Endodermal cell (in vitro differentiated cells): ENCODE measurements at regions not wholly inside any gene's neighbourhood (a gene's known extent, or its start where the extent isn't known, plus 50 kb on each side); places are given as distances from the start of the nearest gene placed in this dataset.

Experiments used
- DNase-seq: peaks from one replicate; pipeline ENCODE4 v3.0.0-alpha.2; 2017
- H3K27ac ChIP-seq: 2 replicates; pipeline ENCODE4 v1.5.1; 2013; ENCODE audit warnings: mild to moderate bottlenecking, low read depth, low read length, moderate library complexity
- H3K27me3 ChIP-seq: 2 replicates; pipeline ENCODE4 v1.6.1; 2013; ENCODE audit warnings: mild to moderate bottlenecking, low read length, moderate library complexity; ENCODE audit not compliant: insufficient read depth, control insufficient read depth, poor library complexity, severe bottlenecking
- H3K36me3 ChIP-seq: 2 replicates; pipeline ENCODE4 v1.7.0; 2013; ENCODE audit warnings: mild to moderate bottlenecking, low read length, moderate library complexity; ENCODE audit not compliant: control insufficient read depth, insufficient read depth
- H3K4me1 ChIP-seq: one replicate; pipeline ENCODE4 v1.7.0; 2013; ENCODE audit warnings: low read length; ENCODE audit not compliant: control insufficient read depth, insufficient read depth
- H3K4me3 ChIP-seq: 2 replicates; pipeline ENCODE4 v1.5.1; 2013; ENCODE audit warnings: mild to moderate bottlenecking, low read length, moderate library complexity
- H3K9ac ChIP-seq: 2 replicates; pipeline ENCODE4 v1.6.1; 2013; ENCODE audit warnings: mild to moderate bottlenecking, low read length, moderate library complexity; ENCODE audit not compliant: poor library complexity, severe bottlenecking; ENCODE audit errors: extremely low read depth
- H3K9me3 ChIP-seq: 2 replicates; pipeline ENCODE4 v1.6.1; 2013; ENCODE audit warnings: mild to moderate bottlenecking, low read length, moderate library complexity; ENCODE audit not compliant: control insufficient read depth
- H3K27ac Mint-ChIP-seq: 2 replicates; pipeline ENCODE4 v1.8.0; 2020; ENCODE audit warnings: mixed read lengths
- H3K27me3 Mint-ChIP-seq: 2 replicates; pipeline ENCODE4 v1.8.0; 2021; ENCODE audit warnings: mild to moderate bottlenecking, mixed read lengths; ENCODE audit not compliant: insufficient read depth
- H3K36me3 Mint-ChIP-seq: 2 replicates; pipeline ENCODE4 v1.8.0; 2020; ENCODE audit warnings: low read depth, mixed read lengths
- H3K4me1 Mint-ChIP-seq: 2 replicates; pipeline ENCODE4 v1.8.0; 2020; ENCODE audit warnings: mixed read lengths
- H3K4me3 Mint-ChIP-seq: 2 replicates; pipeline ENCODE4 v1.8.0; 2020; ENCODE audit warnings: mild to moderate bottlenecking, moderate library complexity, mixed read lengths
- H3K9me3 Mint-ChIP-seq: 2 replicates; pipeline ENCODE4 v1.8.0; 2020; ENCODE audit warnings: mild to moderate bottlenecking, mixed read lengths
- WGBS, 2 experiments: methylation state at CpG; one replicate each; pipeline versions ENCODE4 v1.1.5 to v1.1.7; 2013; ENCODE audit warnings: missing lambda C conversion rate in 2 of 2, mixed read lengths in 1 of 2; ENCODE audit not compliant: insufficient coverage in 1 of 2, insufficient read length in 1 of 2; 5-methylcytosine and 5-hydroxymethylcytosine counted together
- TF ChIP-seq, protein P1 (sequence below): fragments of 200-600 bp; sonication (generic); conservative IDR thresholded peaks from 2 replicates; pipeline ENCODE4 v1.5.0; 2021; ENCODE audit warnings: antibody characterized with exemption, mild to moderate bottlenecking

DNA sequence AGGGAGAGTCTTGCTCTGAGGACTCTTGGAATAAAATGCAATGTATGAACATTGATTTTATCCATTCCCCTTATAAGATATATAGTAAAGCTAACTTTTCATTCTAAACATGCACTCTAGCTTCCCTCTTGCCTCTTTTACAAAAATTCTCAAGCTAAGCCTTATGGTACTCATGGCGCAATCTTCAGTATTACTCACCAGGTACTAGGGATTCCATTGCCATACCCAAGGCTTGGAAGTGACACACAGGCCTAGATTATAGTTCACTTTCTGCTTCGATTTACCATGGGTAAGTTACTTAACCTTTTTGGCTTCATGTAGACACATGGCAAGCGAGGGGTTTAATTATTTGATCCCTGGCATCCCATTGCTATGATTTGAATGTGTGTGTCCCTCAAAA, 331.5 kb downstream of the LRIG3 start:
- no peaks in the 10 kb centered on the region for H3K4me1 Mint-ChIP-seq
- no peaks in the 10 kb centered on the region for H3K9me3 Mint-ChIP-seq
- WGBS, 2 experiments = 81 to 82% methylated on average over 3 of the region's 3 CpGs
- no peak overlapping the region for H3K4me3 Mint-ChIP-seq
- Histone ChIP-seq H3K27me3 (no peaks in the 10 kb centered on the region), H3K27ac (no peak overlapping the region), H3K4me1 (no peaks in the 10 kb centered on the region), H3K9ac (no peak overlapping the region), H3K36me3 (no peaks in the 10 kb centered on the region), H3K9me3 (no peaks in the 10 kb centered on the region), H3K4me3 (no peak overlapping the region)
- no peaks in the 10 kb centered on the region for H3K27me3 Mint-ChIP-seq
- H3K36me3 Mint-ChIP-seq = no peaks in the 10 kb centered on the region
- TF ChIP-seq, protein P1, sequence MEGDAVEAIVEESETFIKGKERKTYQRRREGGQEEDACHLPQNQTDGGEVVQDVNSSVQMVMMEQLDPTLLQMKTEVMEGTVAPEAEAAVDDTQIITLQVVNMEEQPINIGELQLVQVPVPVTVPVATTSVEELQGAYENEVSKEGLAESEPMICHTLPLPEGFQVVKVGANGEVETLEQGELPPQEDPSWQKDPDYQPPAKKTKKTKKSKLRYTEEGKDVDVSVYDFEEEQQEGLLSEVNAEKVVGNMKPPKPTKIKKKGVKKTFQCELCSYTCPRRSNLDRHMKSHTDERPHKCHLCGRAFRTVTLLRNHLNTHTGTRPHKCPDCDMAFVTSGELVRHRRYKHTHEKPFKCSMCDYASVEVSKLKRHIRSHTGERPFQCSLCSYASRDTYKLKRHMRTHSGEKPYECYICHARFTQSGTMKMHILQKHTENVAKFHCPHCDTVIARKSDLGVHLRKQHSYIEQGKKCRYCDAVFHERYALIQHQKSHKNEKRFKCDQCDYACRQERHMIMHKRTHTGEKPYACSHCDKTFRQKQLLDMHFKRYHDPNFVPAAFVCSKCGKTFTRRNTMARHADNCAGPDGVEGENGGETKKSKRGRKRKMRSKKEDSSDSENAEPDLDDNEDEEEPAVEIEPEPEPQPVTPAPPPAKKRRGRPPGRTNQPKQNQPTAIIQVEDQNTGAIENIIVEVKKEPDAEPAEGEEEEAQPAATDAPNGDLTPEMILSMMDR = no peak
- no peak overlapping the region for H3K27ac Mint-ChIP-seq
- DNase-seq = no peak

- no peaks in the 10 kb centered on the region for H3K36me3 ChIP-seq
Measured at GRCh38 chr12:58592475-58593207, 327.7 kb downstream of the LRIG3 start.

DNA sequence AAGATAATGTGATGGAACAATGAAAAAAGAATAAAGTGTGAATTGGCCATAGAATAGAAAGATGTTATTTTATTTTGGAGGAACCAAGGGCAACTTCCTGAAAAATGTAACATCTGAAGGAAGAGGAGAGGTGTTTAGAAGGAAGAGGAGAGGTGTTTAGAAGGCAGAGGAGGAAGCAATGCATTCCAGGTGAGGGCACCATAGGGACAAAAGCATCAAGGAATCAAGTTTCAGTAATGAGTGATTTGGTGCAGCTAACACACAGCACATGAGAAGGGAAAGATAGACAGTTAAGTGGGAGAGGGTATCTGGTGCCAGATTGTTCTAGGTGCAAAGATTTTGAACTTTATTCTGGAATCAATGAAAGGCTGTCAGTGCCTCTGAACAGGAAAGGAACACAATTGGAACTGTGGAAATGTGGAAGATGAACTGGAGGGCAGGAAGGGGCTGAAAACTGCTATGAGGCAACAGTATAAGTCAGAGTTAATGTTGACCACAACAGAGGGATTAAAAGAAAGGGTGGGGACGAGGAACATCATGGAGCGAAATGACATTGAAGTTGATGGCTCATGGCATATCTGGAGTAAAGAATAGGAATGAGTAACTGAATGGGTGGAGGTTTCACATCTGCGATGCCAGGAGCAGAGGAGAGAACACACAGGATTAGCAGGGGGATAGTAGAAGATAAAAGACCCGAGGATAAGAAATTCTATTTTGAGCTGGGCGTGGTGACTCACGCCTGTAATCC, 326.6 kb downstream of the LRIG3 start:
- WGBS, 2 experiments = 91% methylated on average over 5 to 6 of the region's 6 CpGs
- no peaks in the 10 kb centered on the region for H3K4me1 Mint-ChIP-seq
- no peak overlapping the region for H3K4me3 Mint-ChIP-seq

More at GRCh38 chr12:58592475-58593207, 327.7 kb downstream of the LRIG3 start:
- Mint-ChIP-seq H3K27me3 (no peaks in the 10 kb centered on the region), H3K27ac (no peak overlapping the region), H3K9me3 (no peaks in the 10 kb centered on the region), H3K4me3 (no peak overlapping the region), H3K4me1 (no peaks in the 10 kb centered on the region), H3K36me3 (no peaks in the 10 kb centered on the region)
- no peak overlapping the region for H3K27ac ChIP-seq
- WGBS, 2 experiments = 87 to 90% methylated on average over 2 to 4 of the region's 4 CpGs
- H3K9me3 ChIP-seq = no peaks in the 10 kb centered on the region
- H3K4me1 ChIP-seq = no peaks in the 10 kb centered on the region
- TF ChIP-seq, protein P1 = no peak
- DNase-seq = no peak
- no peaks in the 10 kb centered on the region for H3K27me3 ChIP-seq
- no peak overlapping the region for H3K4me3 ChIP-seq
- H3K9ac ChIP-seq = no peak overlapping the region

More for the DNA sequence above, 326.6 kb downstream of the LRIG3 start:
- no peaks in the 10 kb centered on the region for H3K36me3 ChIP-seq
- TF ChIP-seq, protein P1 = no peak
- no peak overlapping the region for H3K9ac ChIP-seq
- H3K4me1 ChIP-seq = no peaks in the 10 kb centered on the region
- Mint-ChIP-seq H3K36me3 (no peaks in the 10 kb centered on the region), H3K9me3 (no peaks in the 10 kb centered on the region), H3K27ac (no peak overlapping the region), H3K27me3 (no peaks in the 10 kb centered on the region)
- no peaks in the 10 kb centered on the region for H3K27me3 ChIP-seq
- H3K27ac ChIP-seq = no peak overlapping the region
- no peak for DNase-seq
- no peak overlapping the region for H3K4me3 ChIP-seq
- no peaks in the 10 kb centered on the region for H3K9me3 ChIP-seq
